ENCODE measurements at regions not wholly inside any gene's neighbourhood (a gene's known extent, or its start where the extent isn't known, plus 50 kb on each side); places are given as distances from the start of the nearest gene placed in this dataset.

DNA sequence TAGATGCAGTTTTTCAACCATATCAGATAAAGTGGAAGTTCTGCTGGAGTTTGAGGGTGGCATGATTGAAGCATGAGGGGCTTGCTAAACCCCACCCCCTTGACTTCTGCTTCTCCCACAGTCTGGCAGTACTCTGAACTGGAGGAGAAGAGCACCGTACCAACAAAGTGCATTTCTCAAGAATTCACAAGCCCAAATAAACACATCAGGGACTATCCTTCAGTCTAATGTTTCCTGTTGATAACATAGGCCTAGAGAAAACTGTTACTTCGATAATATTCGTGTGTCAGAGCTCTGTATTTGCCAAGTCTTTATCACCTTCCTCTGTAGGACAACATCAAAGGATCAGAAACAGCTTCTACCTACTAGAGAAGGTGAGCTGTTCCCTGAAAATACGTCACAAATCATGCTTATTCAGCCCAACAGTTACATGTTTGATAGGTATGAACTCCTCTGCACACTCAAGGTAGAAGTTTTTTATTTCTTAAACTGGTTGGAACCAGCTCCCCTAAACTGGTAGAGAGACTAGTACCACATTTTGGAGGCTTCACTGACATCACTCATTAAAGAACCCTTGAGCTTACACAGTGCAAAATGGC is 117.8 kb upstream of the PRNP start:
- DNase-seq (no peak), ATAC-seq (ENCODE audit: poor library complexity) (no peak)
- intact Hi-C loops (cut with DNase I): no loop called here

DNA sequence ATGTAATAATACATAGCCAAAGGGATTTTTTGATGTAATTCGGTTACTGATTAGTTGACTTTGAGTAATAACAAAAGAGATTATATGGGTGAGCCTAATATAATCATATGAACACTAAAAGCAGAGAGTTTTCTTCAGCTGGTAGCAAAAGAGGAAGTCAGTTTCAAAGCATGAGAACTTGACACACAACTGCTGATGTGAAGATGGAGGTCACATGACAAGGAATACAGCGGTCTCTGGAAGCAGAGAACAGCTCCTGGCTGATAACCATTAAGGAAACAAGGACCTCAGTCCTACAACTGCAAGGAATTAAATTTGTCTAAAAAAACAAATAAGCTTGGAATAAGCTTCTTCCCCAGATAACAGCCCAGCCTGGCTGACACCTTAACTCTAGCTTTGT is 119.1 kb upstream of the PRNP start:
- no peak for DNase-seq
- ATAC-seq (ENCODE audit: poor library complexity): no peak
- intact Hi-C loops (cut with DNase I): no loop called here

DNA sequence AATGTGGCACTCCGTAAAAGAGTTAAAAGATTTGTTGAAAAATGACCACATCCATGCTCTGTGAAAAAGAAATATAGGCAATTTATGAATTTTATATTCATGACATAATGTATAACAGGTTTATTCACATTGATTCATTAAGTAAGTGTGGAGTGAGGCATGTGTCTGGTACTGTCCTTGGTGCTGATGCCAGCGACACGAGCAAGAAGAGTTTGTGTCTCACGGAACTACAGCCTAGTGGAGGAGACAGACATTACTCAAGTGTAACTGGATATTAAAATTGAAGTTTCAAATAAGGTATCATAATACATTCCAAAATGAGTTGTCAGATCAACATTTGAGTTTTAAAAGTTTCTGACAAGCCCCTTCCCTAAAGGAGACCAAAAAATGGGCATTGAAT is 122.7 kb upstream of the PRNP start:
- intact Hi-C loops (cut with DNase I): no loop called here
- ATAC-seq (ENCODE audit: poor library complexity) (no peak), DNase-seq (no peak)

DNA sequence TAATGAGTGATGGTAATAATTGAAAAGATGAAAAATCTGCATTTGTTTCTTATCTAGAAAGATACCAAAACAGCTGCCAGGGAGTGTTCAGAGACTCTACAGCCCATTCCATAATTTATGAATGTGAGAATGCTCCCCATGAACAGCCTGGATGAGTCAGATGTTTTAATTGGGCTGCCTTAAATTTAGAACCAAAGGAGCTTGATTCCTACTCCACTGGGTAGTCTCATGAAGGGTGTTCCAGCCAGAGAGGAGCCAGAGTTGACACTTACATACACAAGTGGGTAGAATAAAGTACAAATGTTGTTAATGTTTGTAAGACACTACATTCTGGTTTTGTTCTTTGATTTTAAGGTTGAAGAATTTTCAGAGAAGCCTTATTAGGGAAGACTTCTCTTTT is 123.2 kb upstream of the PRNP start:
- DNase-seq (no peak), ATAC-seq (ENCODE audit: poor library complexity) (no peak)
- intact Hi-C loops (cut with DNase I): no loop called here

DNA sequence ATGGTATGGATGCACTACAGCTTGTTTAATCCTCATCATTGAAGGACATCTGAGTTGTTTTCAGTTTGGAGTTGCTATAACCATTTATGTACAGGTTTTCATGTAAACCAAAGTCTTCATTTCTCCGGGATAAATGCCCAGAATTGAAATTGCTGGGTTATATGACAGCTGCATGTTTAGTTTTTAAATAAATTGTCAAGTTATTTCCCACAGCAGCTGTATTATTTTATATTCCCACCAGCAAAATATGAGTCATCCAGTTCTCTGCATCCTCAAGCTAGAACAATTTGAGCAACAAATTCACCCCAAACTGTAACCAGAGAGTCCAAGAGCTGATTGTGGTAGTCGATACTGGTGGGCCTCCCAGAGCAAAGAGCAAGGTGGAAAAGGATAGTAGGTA is 125.6 kb upstream of the PRNP start:
- no peak for DNase-seq
- intact Hi-C loops (cut with DNase I): no loop called here
- ATAC-seq (ENCODE audit: poor library complexity): no peak

DNA sequence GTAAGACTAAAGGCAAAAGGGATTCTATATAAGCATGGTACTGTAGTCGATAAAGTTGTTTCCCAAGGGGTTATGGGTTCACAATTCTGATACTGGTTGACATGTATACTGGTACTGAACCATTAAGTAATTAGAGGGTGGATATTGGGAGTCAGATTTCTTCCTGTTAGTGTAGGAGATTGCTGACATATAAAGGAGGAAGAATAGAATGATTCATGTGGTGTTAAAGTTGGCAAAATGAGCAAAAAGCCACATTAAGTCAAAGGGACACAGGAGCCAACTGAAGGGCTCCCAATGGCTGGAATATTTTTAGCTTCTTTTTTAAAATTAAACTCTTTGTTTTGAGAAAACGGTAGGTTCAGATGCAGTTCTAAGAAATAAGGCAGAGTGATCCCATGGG is 126.3 kb upstream of the PRNP start:
- no peak for DNase-seq
- ATAC-seq (ENCODE audit: poor library complexity): no peak
- intact Hi-C loops (cut with DNase I): no loop called here

DNA sequence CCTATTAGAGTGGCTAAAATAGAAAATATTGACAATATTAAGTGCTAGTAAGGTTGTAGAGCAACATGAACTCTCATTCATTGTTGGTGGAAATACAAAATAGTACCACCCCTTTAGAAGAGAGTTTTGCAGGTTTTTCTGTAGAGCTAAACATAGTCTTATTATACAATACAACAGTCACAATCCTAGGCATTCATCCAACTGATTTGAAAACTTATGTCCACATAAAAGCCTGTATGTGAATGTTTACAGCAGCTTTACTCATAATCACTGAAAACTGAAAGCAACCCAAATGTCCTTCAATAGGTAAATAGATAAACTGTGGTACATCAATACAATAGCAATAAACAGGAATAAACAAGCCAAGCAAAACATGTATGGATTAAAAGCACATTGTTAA is 127.2 kb upstream of the PRNP start:
- no peak for ATAC-seq (ENCODE audit: poor library complexity)
- intact Hi-C loops (cut with DNase I): no loop called here

DNA sequence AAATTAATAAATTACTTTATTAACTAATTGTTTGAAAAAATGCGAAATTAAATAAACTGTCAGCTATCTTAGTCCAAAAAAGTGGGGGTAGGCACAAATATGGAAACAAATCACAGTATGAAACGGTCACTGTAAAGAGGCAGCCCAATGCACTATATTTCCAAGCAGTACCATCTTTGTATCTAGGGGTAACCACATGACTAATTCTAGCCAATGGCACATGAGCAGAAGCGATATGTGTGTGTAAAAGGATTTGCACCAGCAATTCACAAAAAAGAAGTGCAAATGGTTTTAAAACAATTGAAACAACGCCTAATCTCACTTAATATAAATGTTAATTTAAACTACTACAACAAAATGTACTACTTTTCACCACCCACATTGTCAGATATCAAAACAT is 129.5 kb upstream of the PRNP start:
- ATAC-seq (ENCODE audit: poor library complexity) (no peak), DNase-seq (no peak)
- intact Hi-C loops (cut with DNase I): no loop called here

More for the DNA sequence above, 127.2 kb upstream of the PRNP start:
- DNase-seq: no peak

DNA sequence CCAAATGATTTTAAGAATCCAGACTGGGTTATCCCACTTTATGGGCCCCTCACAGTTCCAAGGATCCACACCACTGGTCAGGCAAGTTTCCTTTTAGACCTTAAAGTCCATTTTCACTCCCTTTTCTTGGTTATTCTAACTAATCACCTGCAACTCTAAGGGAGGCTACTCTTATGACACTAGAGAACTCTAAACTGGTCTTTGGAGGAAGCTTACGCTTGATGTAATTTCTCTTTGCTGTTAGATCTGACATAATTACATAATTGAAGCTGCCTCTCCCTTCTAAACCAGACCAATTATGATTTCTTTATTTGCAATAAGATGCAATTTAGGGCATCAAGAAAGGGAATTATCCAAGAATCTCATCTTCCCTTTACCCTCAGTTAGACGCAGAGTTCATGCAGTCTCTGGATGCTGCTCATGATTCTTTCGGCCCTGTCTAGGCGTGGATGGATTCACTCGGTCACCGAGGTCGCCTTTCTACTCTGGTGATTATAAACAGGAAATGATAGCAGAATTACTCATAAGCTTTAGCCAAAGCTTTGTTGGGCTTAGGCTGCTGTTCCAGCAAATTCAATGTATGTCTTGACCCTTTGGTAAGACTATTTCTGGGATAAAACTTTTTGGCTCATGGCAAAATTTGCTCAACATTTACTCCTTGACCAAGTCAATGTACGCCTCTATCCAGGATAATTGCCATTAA is 130.9 kb upstream of the PRNP start:
- ATAC-seq (ENCODE audit: poor library complexity) (no peak), DNase-seq (no peak)
- intact Hi-C loops (cut with DNase I): no loop called here

DNA sequence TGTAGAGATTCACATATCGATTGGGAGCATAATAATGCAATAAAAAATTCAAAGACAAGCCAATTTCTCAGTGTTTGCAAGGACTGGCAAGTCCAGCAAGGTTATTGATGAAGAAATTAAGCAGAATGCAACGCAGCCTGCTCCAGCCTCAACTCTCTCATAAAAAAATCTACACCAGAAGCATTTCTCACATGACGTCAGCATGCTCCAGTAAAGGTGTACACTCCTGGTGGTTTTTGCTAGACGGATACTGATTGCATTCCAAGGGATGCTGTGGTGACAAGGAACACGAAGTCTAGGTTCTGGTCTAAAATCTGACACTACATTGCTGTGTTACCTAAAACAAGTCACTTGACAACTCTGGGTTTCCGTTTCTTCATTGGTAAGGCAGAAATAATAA is 131.9 kb upstream of the PRNP start:
- DNase-seq: no peak
- ATAC-seq (ENCODE audit: poor library complexity): no peak
- intact Hi-C loops (cut with DNase I): no loop called here

DNA sequence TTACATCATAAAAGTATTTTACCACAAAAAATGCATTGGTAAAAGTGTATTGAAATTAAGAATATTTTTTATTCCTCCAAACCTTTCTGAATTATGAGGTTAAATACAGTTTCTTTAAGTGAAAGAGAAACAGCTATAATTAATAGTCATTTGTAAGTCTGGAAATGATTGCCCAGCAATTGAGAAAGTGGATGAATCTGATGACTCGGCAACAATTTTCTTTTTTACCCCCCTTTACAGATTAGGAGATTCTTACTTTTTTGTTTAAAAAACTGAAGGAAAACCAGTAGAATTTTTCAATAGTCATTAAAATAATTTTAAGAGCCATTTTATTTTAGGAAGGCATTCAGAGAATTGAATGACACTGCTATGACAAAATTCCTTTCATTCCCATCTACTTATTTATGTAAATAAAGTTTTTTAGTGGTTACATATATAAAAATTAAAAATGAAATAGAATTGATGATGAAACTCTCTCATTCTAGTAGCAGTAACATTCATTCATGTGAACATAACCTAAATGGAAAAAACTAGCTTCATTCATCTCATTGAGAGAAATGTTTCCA is 134.1 kb upstream of the PRNP start:
- intact Hi-C loops (cut with DNase I): no loop called here
- ATAC-seq (ENCODE audit: poor library complexity) (no peak), DNase-seq (no peak)

DNA sequence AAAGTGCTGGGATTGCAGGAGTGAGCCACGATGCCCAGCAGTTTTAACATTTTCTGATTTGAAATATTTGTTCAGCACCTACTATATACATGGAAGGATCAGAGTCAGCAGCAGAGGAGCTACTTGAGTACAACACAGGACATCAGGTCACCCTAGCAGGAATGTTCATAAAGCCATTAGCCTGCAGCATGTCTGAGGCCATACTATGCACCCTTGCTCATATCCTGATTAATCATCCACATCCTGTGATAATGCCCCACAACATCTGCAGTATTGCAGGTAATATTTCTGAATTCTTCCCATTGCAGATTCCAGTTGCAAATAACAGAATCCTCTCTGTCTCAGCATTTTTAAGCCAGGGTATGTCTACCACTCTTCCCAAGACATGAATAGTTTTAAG is 135.5 kb upstream of the PRNP start:
- intact Hi-C loops (cut with DNase I): no loop called here
- ATAC-seq (ENCODE audit: poor library complexity) (no peak), DNase-seq (no peak)

DNA sequence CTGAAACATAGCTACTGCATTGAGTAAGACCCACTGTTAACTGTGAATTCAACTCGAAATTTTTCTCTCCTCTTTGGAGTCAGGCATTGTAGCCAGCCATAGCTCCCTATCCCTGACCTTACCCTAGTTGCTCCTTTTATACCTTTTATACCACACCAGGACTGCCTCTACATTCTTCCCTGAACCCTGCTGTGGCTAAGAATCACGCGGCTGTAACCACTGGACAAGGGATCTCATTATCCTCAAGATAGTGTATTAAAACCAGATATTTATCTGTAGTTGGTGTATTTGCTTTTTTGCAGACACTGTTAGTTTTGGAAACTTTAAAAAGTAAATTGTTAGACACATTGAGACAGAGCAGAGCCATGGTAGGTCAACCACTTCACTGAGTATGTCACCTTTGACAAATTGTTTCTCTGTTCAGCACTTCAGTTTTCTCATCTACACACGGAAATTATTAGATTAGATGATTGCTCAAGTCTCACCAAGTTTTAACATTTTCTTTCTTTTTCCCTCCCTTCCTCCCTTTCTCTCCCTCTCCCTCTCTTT is 136.5 kb upstream of the PRNP start:
- DNase-seq (no peak), ATAC-seq (ENCODE audit: poor library complexity) (no peak)
- intact Hi-C loops (cut with DNase I): no loop called here

DNA sequence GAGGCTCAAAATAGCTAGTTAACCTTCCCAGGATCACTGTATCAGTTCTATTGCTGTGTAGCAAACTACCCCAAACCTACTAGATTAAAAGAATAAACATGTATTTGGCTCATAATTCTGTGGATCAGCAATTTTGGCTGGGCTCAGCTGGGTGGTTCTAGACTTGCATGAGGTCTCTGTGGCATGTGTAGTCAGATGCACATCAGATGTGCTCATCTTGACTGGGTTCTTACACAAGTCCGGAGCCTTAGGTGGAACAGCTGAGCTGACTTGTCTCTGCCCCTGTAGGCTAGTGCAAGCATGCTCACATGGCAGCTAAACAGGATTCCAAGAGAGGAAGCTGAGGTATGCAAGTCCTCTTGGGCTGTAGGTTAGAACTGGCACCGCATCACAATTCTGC is 137.7 kb upstream of the PRNP start:
- no peak for DNase-seq
- ATAC-seq (ENCODE audit: poor library complexity): no peak
- intact Hi-C loops (cut with DNase I): no loop called here

DNA sequence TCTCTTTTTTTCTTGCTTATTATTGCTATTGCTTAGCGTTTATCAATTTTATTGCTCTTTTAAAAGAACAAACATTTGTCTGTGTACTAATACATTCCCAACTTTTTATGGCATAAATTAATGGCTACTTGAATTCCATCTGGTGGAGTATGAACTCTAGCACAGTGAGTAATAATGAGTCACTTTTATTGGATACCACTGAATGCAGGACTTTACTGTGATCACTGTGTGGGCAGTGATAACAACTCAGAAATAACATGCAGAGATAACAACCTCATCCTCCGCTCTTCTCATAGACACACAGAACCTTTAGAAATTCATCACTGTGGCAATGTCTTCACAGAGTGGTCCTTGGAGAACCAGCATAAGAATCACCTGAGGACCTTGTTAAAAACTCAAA is 139.5 kb upstream of the PRNP start:
- DNase-seq (no peak), ATAC-seq (ENCODE audit: poor library complexity) (no peak)
- intact Hi-C loops (cut with DNase I): no loop called here

DNA sequence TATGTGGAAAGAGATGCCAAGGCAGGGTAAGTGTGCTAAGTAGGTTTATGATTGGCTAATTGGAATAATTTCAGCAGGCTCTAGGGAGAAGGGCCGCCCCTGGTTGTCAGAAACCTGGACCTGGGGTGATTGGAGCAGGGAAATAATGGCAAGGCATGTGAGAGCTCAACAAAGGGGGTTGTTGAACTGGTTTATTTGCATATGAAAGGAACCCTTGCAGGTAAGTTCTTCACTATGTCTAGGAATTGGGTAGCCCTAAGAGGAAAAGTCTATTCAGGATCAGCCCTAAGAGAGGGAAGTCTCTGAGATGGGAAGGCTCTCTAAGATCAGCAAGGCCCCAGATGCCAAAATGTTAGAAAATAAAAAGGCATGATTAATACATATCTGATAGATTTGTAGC is 139.9 kb upstream of the PRNP start:
- intact Hi-C loops (cut with DNase I): no loop called here
- ATAC-seq (ENCODE audit: poor library complexity) (no peak), DNase-seq (no peak)

DNA sequence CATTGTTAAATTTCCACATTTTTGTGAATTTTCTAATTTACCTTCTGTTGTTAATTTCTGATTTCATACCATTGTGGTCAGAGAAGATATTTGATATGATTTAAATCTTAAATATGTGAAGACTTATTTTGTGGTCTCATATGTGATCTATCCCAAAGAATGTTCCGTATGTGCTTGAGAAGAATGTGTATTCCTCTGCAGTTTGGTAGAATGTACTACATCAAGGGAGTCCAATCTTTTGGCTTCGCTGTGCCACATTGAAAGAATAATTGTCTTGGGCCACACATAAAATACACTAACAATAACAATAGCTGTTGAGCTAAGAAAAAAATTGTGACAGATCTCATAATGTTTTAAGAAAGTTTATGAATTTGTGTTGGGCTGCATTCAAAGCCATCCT is 140.7 kb upstream of the PRNP start:
- DNase-seq (no peak), ATAC-seq (ENCODE audit: poor library complexity) (no peak)
- intact Hi-C loops (cut with DNase I): no loop called here

DNA sequence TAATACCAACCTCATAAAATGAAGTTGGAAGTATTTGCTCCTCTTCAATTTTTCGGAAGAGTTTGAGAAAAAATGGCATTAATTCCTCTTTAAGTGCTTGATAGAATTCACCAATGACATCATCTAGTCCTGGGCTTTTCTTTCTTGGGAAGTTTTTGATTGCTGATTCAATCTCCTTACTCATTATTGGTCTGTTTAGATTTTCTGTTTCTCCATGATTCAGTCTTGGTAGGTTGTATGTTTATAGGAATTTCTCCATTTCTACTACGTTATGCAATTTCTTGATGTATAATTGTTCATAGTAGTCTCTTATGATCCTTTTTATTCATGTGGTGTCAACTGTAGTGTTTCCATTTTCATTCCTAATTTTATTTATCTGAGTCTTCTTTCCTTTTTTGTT is 141.5 kb upstream of the PRNP start:
- ATAC-seq (ENCODE audit: poor library complexity): no peak
- intact Hi-C loops (cut with DNase I): no loop called here
- no peak for DNase-seq

DNA sequence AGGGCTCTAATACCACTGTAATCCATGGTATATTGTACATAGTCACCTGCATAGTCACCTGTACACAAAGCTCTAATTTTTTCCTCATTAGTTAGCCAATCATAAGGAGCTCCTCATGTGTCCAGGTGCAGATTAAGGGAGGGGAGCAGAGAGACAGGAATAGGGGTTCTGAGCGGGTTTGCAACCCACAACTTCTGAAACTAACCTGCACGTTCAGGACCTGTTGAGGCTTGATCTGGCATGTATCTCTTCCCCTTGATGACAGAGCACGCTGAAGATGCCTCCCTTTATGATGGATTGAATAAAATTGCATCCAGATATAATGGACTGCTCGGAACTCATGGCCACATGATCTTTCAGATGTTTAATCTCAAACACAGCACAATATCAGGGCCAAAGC is 144.0 kb upstream of the PRNP start:
- intact Hi-C loops (cut with DNase I): no loop called here
- DNase-seq (no peak), ATAC-seq (ENCODE audit: poor library complexity) (no peak)

DNA sequence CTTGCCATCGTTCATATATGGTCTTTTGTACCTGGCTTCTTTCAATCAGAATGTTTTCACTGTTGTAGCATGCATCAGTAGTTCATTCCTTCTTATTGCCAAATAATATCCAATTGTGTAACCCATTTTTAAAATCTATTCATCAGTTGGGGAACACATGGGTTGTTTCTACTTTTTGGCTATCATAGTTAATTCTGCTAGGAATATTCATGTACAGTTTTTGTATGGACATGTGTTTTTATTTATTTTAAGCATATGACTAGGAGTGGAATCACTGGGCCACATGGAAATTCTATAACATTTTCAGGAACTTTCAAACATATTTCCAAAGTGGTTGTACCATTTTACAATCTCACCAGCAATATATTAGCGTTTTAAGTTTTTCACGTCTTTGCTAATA is 151.9 kb upstream of the PRNP start:
- DNase-seq: no peak
- ATAC-seq (ENCODE audit: poor library complexity): no peak
- intact Hi-C loops (cut with DNase I): no loop called here
